IMR-90 (cell line): ENCODE measurements at regions not wholly inside any gene's neighbourhood (a gene's known extent, or its start where the extent isn't known, plus 50 kb on each side); places are given as distances from the start of the nearest gene placed in this dataset.

Experiments used
- ATAC-seq: fragments of 200-7000 bp; cut with Tn5 transposase; 2 replicates; pipeline ENCODE4 v1.9.1; 2020; ENCODE audit warnings: low read depth, mild to moderate bottlenecking, moderate library complexity
- BruUV-seq: library from RNA; stranded (reverse); fragments of 400-500 nt; replicated peaks from 2 replicates; lab custom pipeline; 2021; lab: Mats Ljungman, UMichigan
- CTCF ChIA-PET: fragments of 300-600 bp; formaldehyde crosslinking; extraction: SDS; loops from one replicate; lab custom pipeline; 2021; ENCODE audit warnings: antibody characterized with exemption; lab: Yijun Ruan, JAX
- POLR2A ChIA-PET: fragments of 300-600 bp; sonication (Branson Sonifier 250); formaldehyde crosslinking; loops from one replicate; lab custom pipeline; 2022; ENCODE audit warnings: antibody characterized with exemption; ENCODE audit not compliant: unreplicated experiment; lab: Charles Lee
- DNase-seq: peaks from one replicate; pipeline ENCODE4 v3.0.0; 2013
- H2AFZ ChIP-seq: replicated peaks from 2 replicates; pipeline ENCODE3; 2013; ENCODE audit warnings: low read length, mild to moderate bottlenecking; ENCODE audit not compliant: poor library complexity
- H2AK5ac ChIP-seq: 2 replicates; pipeline ENCODE4 v1.6.1; 2013; ENCODE audit warnings: low read depth, low read length, inconsistent platforms
- H2AK9ac ChIP-seq: replicated peaks from 2 replicates; pipeline ENCODE3; 2013; ENCODE audit warnings: mild to moderate bottlenecking, low read depth, low read length, moderate library complexity; ENCODE audit not compliant: poor library complexity
- H2BK120ac ChIP-seq: 2 replicates; pipeline ENCODE4 v1.6.1; 2013; ENCODE audit warnings: low read depth, low read length, inconsistent platforms
- H2BK15ac ChIP-seq: 3 replicates; pipeline ENCODE4 v1.6.1; 2013; ENCODE audit warnings: low read depth, low read length, inconsistent platforms
- H2BK20ac ChIP-seq: 2 replicates; pipeline ENCODE4 v1.6.1; 2013; ENCODE audit warnings: low read depth, mild to moderate bottlenecking, inconsistent platforms, low read length, moderate library complexity
- H2BK5ac ChIP-seq: 2 replicates; pipeline ENCODE4 v1.6.1; 2013; ENCODE audit warnings: mild to moderate bottlenecking, low read depth, low read length, inconsistent platforms; ENCODE audit not compliant: poor library complexity, severe bottlenecking
- H3K14ac ChIP-seq: replicated peaks from 2 replicates; pipeline ENCODE4 v1.6.1; 2013; ENCODE audit warnings: low read depth, low read length, inconsistent platforms
- H3K18ac ChIP-seq: 2 replicates; pipeline ENCODE4 v1.6.1; 2013; ENCODE audit warnings: low read depth, low read length, control low read depth
- H3K23ac ChIP-seq: 2 replicates; pipeline ENCODE4 v1.6.1; 2013; ENCODE audit warnings: low read depth, low read length, inconsistent platforms
- H3K27ac ChIP-seq: 2 replicates; pipeline ENCODE4 v1.5.1; 2013; ENCODE audit warnings: mild to moderate bottlenecking, control low read depth, low read length; ENCODE audit not compliant: insufficient read depth
- H3K27me3 ChIP-seq: 2 replicates; pipeline ENCODE4 v1.6.1; 2013; ENCODE audit warnings: low read length; ENCODE audit not compliant: control insufficient read depth, insufficient read depth
- H3K36me3 ChIP-seq: 2 replicates; pipeline ENCODE4 v1.6.1; 2013; ENCODE audit warnings: low read length, mixed read lengths; ENCODE audit not compliant: control insufficient read depth, insufficient read depth
- H3K4ac ChIP-seq: 2 replicates; pipeline ENCODE4 v1.6.1; 2013; ENCODE audit warnings: low read depth, low read length, inconsistent platforms
- H3K4me1 ChIP-seq: 2 replicates; pipeline ENCODE4 v1.6.1; 2013; ENCODE audit warnings: low read length, mixed read lengths; ENCODE audit not compliant: control insufficient read depth, insufficient read depth
- H3K4me2 ChIP-seq: 2 replicates; pipeline ENCODE4 v1.6.1; 2013; ENCODE audit warnings: low read depth, mild to moderate bottlenecking, control low read depth, low read length, moderate library complexity
- H3K4me3 ChIP-seq: 2 replicates; pipeline ENCODE4 v1.5.1; 2013; ENCODE audit warnings: low read depth, mild to moderate bottlenecking, control low read depth, low read length, moderate library complexity; ENCODE audit not compliant: insufficient read depth
- H3K56ac ChIP-seq: 2 replicates; pipeline ENCODE4 v1.6.1; 2013; ENCODE audit warnings: low read length, inconsistent platforms; ENCODE audit not compliant: insufficient read depth; ENCODE audit errors: extremely low read depth
- H3K79me1 ChIP-seq, 2 experiments: 2 replicates each; pipeline ENCODE4 v1.6.1; 2013; ENCODE audit warnings: low read length in 2 of 2, inconsistent platforms in 1 of 2, low read depth in 1 of 2
- H3K9ac ChIP-seq: 2 replicates; pipeline ENCODE4 v1.6.1; 2013; ENCODE audit warnings: low read depth, low read length, control low read depth
- H3K9me1 ChIP-seq: 2 replicates; pipeline ENCODE4 v1.6.1; 2013; ENCODE audit warnings: low read length, inconsistent platforms; ENCODE audit not compliant: insufficient read depth
- H3K9me3 ChIP-seq: 2 replicates; pipeline ENCODE4 v1.6.1; 2013; ENCODE audit warnings: low read length; ENCODE audit not compliant: control insufficient read depth, insufficient read depth
- H4K20me1 ChIP-seq: 2 replicates; pipeline ENCODE4 v1.6.1; 2013; ENCODE audit warnings: low read length, inconsistent platforms; ENCODE audit not compliant: insufficient read depth
- H4K5ac ChIP-seq: 2 replicates; pipeline ENCODE4 v1.6.1; 2013; ENCODE audit warnings: mild to moderate bottlenecking, low read depth, low read length, control low read depth
- H4K8ac ChIP-seq, 2 experiments: 2 replicates each; pipeline ENCODE4 v1.6.1; 2013; ENCODE audit warnings: low read depth in 2 of 2, low read length in 2 of 2, control low read depth in 1 of 2, inconsistent platforms in 1 of 2
- H4K91ac ChIP-seq: 2 replicates; pipeline ENCODE4 v1.6.1; 2013; ENCODE audit warnings: low read depth, low read length, inconsistent platforms; ENCODE audit not compliant: insufficient read depth
- BHLHE40 ChIP-seq: fragments of 150-350 bp; IDR thresholded peaks from 2 replicates; pipeline ENCODE4 v1.6.1; 2016; ENCODE audit warnings: mild to moderate bottlenecking, low read depth, low read length
- FOS ChIP-seq: fragments of 150-350 bp; IDR thresholded peaks from 2 replicates; pipeline ENCODE4 v1.6.1; 2016; ENCODE audit warnings: low read depth, low read length
- MAFK ChIP-seq: IDR thresholded peaks from 2 replicates; pipeline ENCODE4 v1.6.1; 2012; ENCODE audit warnings: low read depth, low read length, improper control_type of control experiment
- RFX5 ChIP-seq: IDR thresholded peaks from 2 replicates; pipeline ENCODE4 v1.8.0; 2012; ENCODE audit warnings: low read depth, mild to moderate bottlenecking, low read length, moderate library complexity
- WGBS, 2 experiments: methylation state at CpG; one replicate each; pipeline versions ENCODE4 v1.1.5 to v1.1.7; 2013; ENCODE audit warnings: missing lambda C conversion rate in 2 of 2; ENCODE audit not compliant: insufficient read length in 1 of 2; ENCODE audit errors: extremely low coverage in 2 of 2; 5-methylcytosine and 5-hydroxymethylcytosine counted together
- dilution Hi-C: fragments of 300-500 bp; cut with HindIII; formaldehyde crosslinking; loops from one replicate; pipeline ENCODE4 v1.14.3; 2018; ENCODE audit warnings: low sequenced_read_pairs; ENCODE audit not compliant: unreplicated experiment
- in situ Hi-C: fragments of 300-500 bp; cut with MboI; formaldehyde crosslinking; loops from 3 replicates; pipeline ENCODE4 v1.14.3; 2019; ENCODE audit warnings: low sequenced_read_pairs, inconsistent platforms, mixed read lengths
- intact Hi-C: fragments of 100-400 bp; cut with micrococcal nuclease; formaldehyde crosslinking; loops from 2 replicates; pipeline ENCODE4 v1.10.0; 2022

- peaks cover 9% of the 10 kb centered on the region for H3K4me1 ChIP-seq
- no peaks in the 10 kb centered on the region for H4K20me1 ChIP-seq
- no peak overlapping the region for H3K4me2 ChIP-seq
- H3K36me3 ChIP-seq, result no peaks in the 10 kb centered on the region
- H3K18ac ChIP-seq, result no peak overlapping the region
- no peak overlapping the region for H2BK15ac ChIP-seq
- no peak overlapping the region for H2BK5ac ChIP-seq
- no peak overlapping the region for H2BK20ac ChIP-seq
- no peak overlapping the region for H3K9ac ChIP-seq
- H2AFZ ChIP-seq, result no peak overlapping the region
- H2AK9ac ChIP-seq, result no peak overlapping the region
- DNase-seq, result no peak
- H3K79me1 ChIP-seq, result no peaks in the 10 kb centered on the region
- H3K27me3 ChIP-seq, result no peaks in the 10 kb centered on the region
- TF ChIP-seq RFX5 (no peak), BHLHE40 (no peak), FOS (no peak), MAFK (no peak)
- intact Hi-C loops (no loop called here), in situ Hi-C loops (no loop called here), dilution Hi-C loops (no loop called here)
- peaks cover 3% of the 10 kb centered on the region; the same call in 1 of the 2 replicates for H3K9me1 ChIP-seq
- no peak overlapping the region for H2AK5ac ChIP-seq
- no peak overlapping the region for H3K4me3 ChIP-seq
- POLR2A ChIA-PET, result no interaction called here
- no peak overlapping the region for H4K5ac ChIP-seq
- CTCF ChIA-PET, result interaction anchor here (1.1 to 1.5 kb wide), 3 partner anchors 10 to 56 kb away, joined by 3 to 4 read pairs (median 3); no protein-coding TSS in a partner anchor
- no peak overlapping the region for H4K8ac ChIP-seq
- BruUV-seq, result no TSS peak
- no peak overlapping the region for H3K23ac ChIP-seq
- H3K27ac ChIP-seq, result no peak overlapping the region
- H3K9me3 ChIP-seq, result no peaks in the 10 kb centered on the region
- H2BK120ac ChIP-seq, result no peak overlapping the region
- H4K91ac ChIP-seq, result no peak overlapping the region
- H3K56ac ChIP-seq, result no peak overlapping the region
- H3K14ac ChIP-seq, result no peak overlapping the region
- WGBS, 2 experiments, result no CpG with 5 or more reads among the region's 3 CpGs
- no peak for ATAC-seq
- H3K4ac ChIP-seq, result no peak overlapping the region
Measured at GRCh38 chr3:117651246-117651645, 941.7 kb downstream of the TUSC7 start.
